GM19463 (cell line): ENCODE measurements at regions not wholly inside any gene's neighbourhood (a gene's known extent, or its start where the extent isn't known, plus 50 kb on each side); places are given as distances from the start of the nearest gene placed in this dataset.
"Not testable (repeated sequence)": the region's sequence is repeated elsewhere in the genome, so short reads cannot be mapped to it uniquely, and the experiment has no call there.

ENCODE experiments used
- ATAC-seq: cut with Tn5 transposase; IDR thresholded peaks from one replicate; pipeline ENCODE4 v1.9.1; 2021; ENCODE audit warnings: mild to moderate bottlenecking, moderate library complexity; ENCODE audit not compliant: unreplicated experiment

DNA sequence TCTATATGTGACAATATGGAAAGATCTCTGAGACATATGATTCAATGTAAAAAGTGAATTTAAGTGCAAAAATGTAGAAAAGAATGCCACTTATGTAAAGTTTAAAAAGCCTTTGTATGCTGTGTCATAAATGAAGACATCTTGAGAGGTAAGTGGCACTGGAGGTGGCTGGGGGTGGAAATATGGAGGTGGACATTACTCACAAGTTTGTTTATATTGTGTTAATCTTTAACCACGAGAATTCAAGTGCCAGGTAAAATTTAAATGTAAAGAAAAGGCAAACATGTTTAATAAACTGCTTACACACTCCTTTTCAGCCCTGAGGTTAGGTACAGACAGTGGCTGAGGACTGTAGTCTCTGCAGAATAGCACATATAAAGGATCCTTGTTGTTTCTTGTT, 235.1 kb downstream of the ABCC12 start:
- ATAC-seq = no peak

DNA sequence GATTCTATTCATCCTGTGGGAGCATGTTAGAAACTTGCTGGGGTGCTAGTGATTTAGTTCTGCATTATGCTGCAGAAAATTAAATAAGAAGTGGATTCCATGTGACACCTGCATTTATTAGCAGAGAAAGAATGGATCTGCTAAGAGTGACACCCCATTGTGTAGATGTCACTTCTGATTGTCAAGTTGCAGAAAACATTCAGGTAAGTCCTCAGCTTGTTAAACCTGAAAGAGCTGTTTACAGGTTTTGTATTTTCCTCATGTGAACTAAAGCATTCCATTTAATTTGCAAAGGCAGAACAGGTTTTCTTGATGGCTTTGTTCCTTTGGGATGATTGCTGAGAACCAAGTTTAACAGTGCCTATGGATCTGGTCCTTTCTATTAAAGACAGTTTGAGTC, 238.7 kb downstream of the ABCC12 start:
- ATAC-seq = no peak

DNA sequence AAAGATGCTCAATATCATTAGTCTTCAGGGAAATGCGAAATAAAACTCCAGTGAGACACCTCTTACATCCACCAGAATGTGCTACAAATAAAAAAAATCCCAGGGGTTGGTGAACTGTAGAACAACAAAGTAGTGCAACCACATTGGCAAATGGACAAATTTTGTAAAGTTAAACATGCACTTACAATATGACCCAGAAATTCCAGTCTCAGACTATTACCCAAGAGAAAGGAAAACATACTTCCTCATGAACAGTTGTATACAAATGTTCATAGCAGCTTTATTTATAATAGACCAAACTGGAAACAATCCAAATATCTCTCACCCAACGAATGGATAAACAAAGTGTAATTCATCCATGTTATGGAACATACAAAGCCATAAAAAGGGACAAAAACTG, 239.5 kb downstream of the ABCC12 start:
- ATAC-seq = no peak

GRCh38 chr16:47907109-47907508, 248.7 kb downstream of the ABCC12 start:
- no peak for ATAC-seq

DNA sequence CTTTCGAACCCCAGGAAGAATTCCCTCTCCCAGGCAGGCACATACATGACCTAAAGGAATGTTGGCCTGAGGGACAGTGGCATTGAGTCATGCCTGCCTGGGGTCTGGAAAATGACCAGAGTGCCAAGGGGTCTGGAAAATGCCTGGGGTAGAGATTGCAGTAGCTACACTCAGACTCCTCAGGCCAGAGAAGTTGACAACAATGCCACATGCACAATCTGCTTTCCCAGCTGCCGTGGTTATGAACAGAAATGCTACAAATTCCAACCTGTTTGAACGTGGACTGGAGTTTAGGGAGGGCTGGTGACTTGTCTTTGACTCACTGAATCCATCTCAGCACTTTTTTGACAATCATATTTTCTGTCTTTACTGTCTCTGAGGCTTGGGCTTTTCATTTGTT, 250.0 kb downstream of the ABCC12 start:
- ATAC-seq = no peak

GRCh38 chr16:47904691-47905090, 251.1 kb downstream of the ABCC12 start:
- ATAC-seq = no peak

GRCh38 chr16:47903470-47903869, 252.3 kb downstream of the ABCC12 start:
- no peak for ATAC-seq

DNA sequence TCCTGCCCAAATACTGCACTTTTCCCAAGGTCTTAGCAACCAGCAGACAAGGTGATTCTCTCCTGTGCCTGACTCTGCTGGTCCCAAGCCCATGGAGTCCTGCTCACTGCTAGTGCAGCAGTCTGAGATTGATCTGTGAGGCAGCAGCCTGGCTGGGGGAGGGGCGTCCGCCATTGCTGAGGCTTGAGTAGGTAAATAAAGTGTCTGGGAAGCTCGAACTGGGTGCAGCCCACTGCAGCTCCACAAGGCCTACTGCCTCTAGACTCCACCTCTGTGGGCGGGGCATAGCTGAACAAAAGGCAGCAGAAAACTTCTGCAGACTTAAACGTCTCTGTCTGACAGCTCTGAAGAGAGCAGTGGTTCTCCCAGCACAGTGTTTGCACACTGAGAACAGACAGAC, 258.7 kb downstream of the ABCC12 start:
- not testable (repeated sequence) for ATAC-seq

GRCh38 chr16:47895146-47895545, 260.6 kb downstream of the ABCC12 start:
- no peak for ATAC-seq

- no peak for ATAC-seq
Observed at GRCh38 chr16:47892999-47893398, 262.8 kb downstream of the ABCC12 start.

DNA sequence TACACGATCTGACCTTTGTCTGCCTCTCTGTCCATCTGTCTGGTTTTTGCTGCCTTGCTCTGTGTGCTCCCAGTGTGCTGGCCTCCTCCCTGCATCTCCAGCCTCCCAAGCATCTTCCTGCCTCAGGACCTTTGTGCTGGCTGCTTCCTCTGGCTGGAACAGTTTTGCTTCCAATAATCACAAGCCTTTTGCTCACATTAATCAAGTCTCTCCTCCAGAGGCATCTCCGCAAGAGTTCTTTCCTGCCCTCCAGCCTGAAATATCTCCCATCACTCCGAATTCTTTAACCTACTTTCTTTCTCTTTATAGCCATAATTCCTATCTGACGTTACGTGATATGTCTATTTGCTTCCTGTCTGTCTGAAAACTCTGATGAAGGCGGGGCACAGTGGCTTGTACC, 267.1 kb downstream of the ABCC12 start:
- no peak for ATAC-seq

DNA sequence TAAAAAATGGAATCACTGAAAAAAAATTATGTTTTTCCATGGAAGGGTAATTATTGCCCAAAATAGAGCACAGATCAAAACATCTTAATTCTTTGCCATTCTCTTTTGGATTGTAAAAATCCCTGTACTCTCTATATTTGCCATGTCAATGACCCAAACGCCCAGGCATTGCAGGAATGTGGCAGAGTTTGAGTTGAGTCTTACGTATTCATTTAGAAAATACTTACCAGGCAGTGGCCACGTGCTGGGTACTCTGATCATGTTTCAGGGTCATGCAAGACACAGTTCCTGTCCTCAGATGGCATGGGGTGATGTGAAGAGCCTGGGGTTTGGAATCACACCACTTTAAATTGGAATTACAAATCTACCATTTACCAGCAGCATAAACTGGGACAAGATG, 267.7 kb downstream of the ABCC12 start:
- no peak for ATAC-seq

GRCh38 chr16:47887496-47887895, 268.3 kb downstream of the ABCC12 start:
- ATAC-seq = no peak

GRCh38 chr16:47886631-47887415, 269.0 kb downstream of the ABCC12 start:
- ATAC-seq = no peak

DNA sequence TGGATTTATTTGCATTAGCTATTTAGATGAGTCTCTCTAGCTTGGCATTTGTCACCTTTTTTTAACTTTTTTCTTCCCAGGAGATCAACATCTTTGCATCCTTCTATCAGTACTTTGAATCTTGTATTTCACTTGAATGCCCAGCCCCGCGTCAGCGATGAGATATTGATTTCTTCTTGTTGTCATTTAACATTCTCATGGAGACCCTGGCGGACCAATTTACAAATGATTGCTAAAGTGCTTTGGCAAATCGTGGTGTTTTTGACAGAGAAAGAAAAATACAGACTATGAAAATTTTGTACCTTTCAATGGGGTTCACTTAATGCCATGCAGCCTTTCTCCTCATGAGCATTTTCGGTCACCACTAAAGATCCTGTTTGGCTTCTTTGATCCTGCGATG, 269.7 kb downstream of the ABCC12 start:
- no peak for ATAC-seq

GRCh38 chr16:47885489-47885888, 270.3 kb downstream of the ABCC12 start:
- no peak for ATAC-seq

GRCh38 chr16:47884116-47884725, 271.6 kb downstream of the ABCC12 start:
- no peak for ATAC-seq

- ATAC-seq = no peak
Observed at GRCh38 chr16:47881574-47881973, 274.2 kb downstream of the ABCC12 start.

- ATAC-seq = no peak
Observed at GRCh38 chr16:47880653-47881052, 275.1 kb downstream of the ABCC12 start.

GRCh38 chr16:47877166-47877565, 278.6 kb downstream of the ABCC12 start:
- no peak for ATAC-seq

GRCh38 chr16:47876511-47876910, 279.3 kb downstream of the ABCC12 start:
- ATAC-seq = no peak

DNA sequence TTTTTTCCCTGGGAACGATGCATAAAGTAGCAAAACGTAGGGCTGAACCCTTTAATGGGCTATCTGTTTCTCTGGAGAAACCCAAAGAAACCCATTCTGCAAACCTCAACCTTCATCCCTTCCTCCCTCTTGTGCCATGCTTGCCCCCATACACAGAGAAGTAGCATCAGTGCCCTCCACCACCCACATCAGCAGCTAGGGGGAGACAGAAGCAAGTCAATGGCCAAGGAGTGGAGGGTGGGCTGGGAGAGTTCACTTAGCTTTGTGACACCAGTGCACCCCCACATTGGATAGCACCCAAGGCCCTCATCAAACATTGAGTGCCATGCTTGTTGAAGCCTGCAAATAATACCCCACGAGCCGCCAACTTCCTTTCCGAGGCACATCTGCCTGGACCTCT, 282.4 kb downstream of the ABCC12 start:
- no peak for ATAC-seq

DNA sequence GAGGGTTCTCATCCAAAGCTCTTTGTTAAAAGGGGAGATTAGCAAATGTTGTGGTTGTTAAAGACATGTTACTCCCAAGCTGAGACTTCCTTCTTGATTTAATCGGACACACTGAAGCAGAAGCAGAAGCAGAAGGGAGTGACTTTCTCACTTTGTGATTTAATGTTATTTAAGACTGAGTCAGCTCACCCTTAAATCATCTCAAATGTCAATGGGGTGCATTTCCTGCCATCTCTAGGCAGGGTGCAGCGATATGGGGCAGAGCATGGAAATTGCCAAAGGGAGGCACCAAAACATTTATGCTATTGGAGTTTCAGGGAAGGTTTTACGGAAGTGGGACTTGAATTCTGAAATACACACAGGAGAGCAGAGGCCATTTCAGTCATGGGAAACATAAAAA, 283.6 kb downstream of the ABCC12 start:
- ATAC-seq = no peak
